ENCODE measurements at regions not wholly inside any gene's neighbourhood (a gene's known extent, or its start where the extent isn't known, plus 50 kb on each side); places are given as distances from the start of the nearest gene placed in this dataset.

DNA sequence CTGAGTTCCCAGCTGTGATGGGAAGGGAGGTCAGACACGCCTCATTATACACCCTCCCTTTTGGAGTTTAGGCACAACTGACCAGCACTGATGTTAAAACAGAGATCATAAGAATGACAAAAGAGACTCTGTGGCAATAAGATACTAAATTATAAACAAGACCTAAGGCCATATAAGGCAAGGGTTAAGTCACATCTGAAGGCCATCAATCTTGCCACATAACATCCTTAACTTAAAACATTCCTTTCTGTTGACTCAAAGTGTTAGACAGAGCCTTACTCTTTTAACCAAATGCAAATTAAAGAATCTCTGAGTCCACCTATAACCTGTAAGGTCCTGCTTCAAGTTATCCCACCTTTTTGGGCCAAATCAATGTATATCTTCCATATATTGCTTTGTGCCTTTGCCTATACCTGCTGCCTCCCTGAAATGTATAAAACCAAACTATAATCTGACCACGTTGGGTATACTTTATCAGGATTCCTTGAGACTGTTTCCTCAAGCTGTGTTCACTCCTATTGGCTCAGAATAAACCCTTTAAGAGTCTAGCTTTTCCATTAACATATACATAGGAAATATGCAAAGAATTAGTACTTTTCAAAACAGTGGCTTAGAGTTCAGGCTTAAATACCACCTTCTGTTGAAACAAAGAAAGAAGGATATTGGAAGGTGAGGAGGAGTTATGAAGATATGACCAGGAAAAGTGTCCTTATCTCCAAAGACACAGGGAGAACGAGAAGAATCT is 214.4 kb upstream of the PPP1R2C start:
- no peak overlapping the region for H3K4me3 Mint-ChIP-seq
- no peaks in the 10 kb centered on the region for H3K9me3 Mint-ChIP-seq
- DNase-seq, result no peak
- ATAC-seq (ENCODE audit: poor library complexity), result no peak
- Histone ChIP-seq H3K36me3 (ENCODE audit: insufficient read depth, low read length) (no peaks in the 10 kb centered on the region), H3K27me3 (ENCODE audit: control insufficient read depth in 1 of 2, insufficient read depth in 2 of 2, low read length in 2 of 2) (no peaks in the 10 kb centered on the region), H3K4me3 (ENCODE audit: low read length) (no peak overlapping the region), H3K4me1 (ENCODE audit: insufficient read depth, low read length) (no peaks in the 10 kb centered on the region), H3K9me3 (ENCODE audit: control insufficient read depth in 1 of 2, insufficient read depth in 1 of 2, low read length in 2 of 2) (no peaks in the 10 kb centered on the region), H3K27ac (ENCODE audit: low read depth in 1 of 2, low read length in 2 of 2) (no peak overlapping the region)
- ChIA-PET POLR2A (no interaction called here), CTCF (interaction anchor here (0.6 kb wide), 2 partner anchors 11 to 753 kb away, joined by 3 read pairs; no protein-coding TSS in a partner anchor)
- H3K4me1 Mint-ChIP-seq (ENCODE audit: low read depth), result no peaks in the 10 kb centered on the region
- TF ChIP-seq, protein P1, sequence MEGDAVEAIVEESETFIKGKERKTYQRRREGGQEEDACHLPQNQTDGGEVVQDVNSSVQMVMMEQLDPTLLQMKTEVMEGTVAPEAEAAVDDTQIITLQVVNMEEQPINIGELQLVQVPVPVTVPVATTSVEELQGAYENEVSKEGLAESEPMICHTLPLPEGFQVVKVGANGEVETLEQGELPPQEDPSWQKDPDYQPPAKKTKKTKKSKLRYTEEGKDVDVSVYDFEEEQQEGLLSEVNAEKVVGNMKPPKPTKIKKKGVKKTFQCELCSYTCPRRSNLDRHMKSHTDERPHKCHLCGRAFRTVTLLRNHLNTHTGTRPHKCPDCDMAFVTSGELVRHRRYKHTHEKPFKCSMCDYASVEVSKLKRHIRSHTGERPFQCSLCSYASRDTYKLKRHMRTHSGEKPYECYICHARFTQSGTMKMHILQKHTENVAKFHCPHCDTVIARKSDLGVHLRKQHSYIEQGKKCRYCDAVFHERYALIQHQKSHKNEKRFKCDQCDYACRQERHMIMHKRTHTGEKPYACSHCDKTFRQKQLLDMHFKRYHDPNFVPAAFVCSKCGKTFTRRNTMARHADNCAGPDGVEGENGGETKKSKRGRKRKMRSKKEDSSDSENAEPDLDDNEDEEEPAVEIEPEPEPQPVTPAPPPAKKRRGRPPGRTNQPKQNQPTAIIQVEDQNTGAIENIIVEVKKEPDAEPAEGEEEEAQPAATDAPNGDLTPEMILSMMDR (IDR thresholded peaks at IDR 0.05), result no peak
- no peaks in the 10 kb centered on the region for H3K27me3 Mint-ChIP-seq
- intact Hi-C loops (cut with DNase I, micrococcal nuclease), result no loop called here
- no peak overlapping the region for H3K27ac Mint-ChIP-seq
- no peaks in the 10 kb centered on the region for H3K36me3 Mint-ChIP-seq (ENCODE audit: low read depth)

DNA sequence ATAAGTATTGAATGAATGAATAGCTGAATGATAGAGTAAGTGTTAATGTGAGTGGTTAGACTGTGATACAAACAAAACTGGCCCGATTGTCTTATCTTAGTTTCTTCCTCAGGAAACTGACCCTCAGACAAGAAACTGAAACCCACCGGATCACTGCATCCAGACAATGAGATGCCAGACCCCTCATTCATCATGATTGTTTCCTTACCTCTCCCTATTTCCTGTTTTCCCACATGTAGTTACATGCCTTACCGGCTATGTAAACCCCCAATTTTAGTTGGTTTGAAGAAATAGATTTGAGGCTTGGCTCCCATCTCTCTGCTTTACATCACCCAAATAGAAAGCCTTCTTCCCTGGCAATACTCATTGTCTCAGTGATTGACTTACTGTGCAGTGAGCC is 218.9 kb upstream of the PPP1R2C start:
- ChIA-PET CTCF (no interaction called here), POLR2A (no interaction called here)
- Histone ChIP-seq H3K27ac (ENCODE audit: low read depth in 1 of 2, low read length in 2 of 2) (no peak overlapping the region), H3K36me3 (ENCODE audit: insufficient read depth, low read length) (no peaks in the 10 kb centered on the region), H3K4me3 (ENCODE audit: low read length) (no peak overlapping the region), H3K4me1 (ENCODE audit: insufficient read depth, low read length) (no peaks in the 10 kb centered on the region), H3K27me3 (ENCODE audit: control insufficient read depth in 1 of 2, insufficient read depth in 2 of 2, low read length in 2 of 2) (no peaks in the 10 kb centered on the region), H3K9me3 (ENCODE audit: control insufficient read depth in 1 of 2, insufficient read depth in 1 of 2, low read length in 2 of 2) (no peaks in the 10 kb centered on the region)
- Mint-ChIP-seq H3K4me1 (ENCODE audit: low read depth) (no peaks in the 10 kb centered on the region), H3K27me3 (no peaks in the 10 kb centered on the region), H3K27ac (no peak overlapping the region), H3K4me3 (no peak overlapping the region), H3K36me3 (ENCODE audit: low read depth) (no peaks in the 10 kb centered on the region), H3K9me3 (no peaks in the 10 kb centered on the region)
- DNase-seq (no peak), ATAC-seq (ENCODE audit: poor library complexity) (no peak)
- intact Hi-C loops (cut with DNase I, micrococcal nuclease), result no loop called here
- TF ChIP-seq, protein P1 (IDR thresholded peaks at IDR 0.05), result no peak

DNA sequence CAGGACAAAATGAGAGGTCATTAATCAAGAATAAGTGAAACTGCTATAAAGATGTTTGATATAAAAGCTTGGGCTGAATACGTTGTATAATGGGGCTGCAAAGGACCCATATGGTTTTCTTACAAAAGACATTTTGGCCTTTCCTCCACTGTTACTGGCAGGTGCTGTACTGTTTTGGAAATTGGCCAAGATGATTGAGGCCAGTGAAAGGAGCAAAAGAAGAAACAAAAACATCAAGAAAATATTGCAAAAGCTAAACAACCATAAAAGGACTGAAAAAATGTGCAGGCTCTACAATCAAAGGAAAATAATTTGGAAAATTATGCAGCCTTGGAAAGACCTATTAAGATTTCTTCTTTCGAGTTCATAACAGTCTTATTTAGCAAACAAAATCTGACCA is 222.2 kb upstream of the PPP1R2C start:
- DNase-seq (no peak), ATAC-seq (ENCODE audit: poor library complexity) (no peak)
- no peaks in the 10 kb centered on the region for H3K27me3 Mint-ChIP-seq
- H3K4me3 ChIP-seq (ENCODE audit: low read length), result no peak overlapping the region
- TF ChIP-seq, protein P1 (IDR thresholded peaks at IDR 0.05), result no peak
- H3K4me1 Mint-ChIP-seq (ENCODE audit: low read depth), result no peaks in the 10 kb centered on the region
- CTCF ChIA-PET, result no interaction called here
- H3K9me3 Mint-ChIP-seq, result no peaks in the 10 kb centered on the region
- no peak overlapping the region for H3K27ac ChIP-seq (ENCODE audit: low read depth in 1 of 2, low read length in 2 of 2)
- intact Hi-C loops (cut with DNase I, micrococcal nuclease), result no loop called here
- no peak overlapping the region for H3K4me3 Mint-ChIP-seq
- no peak overlapping the region for H3K27ac Mint-ChIP-seq
- H3K36me3 Mint-ChIP-seq (ENCODE audit: low read depth), result no peaks in the 10 kb centered on the region
- H3K27me3 ChIP-seq (ENCODE audit: control insufficient read depth in 1 of 2, insufficient read depth in 2 of 2, low read length in 2 of 2), result no peaks in the 10 kb centered on the region
- POLR2A ChIA-PET, result no interaction called here
- no peaks in the 10 kb centered on the region for H3K4me1 ChIP-seq (ENCODE audit: insufficient read depth, low read length)
- H3K36me3 ChIP-seq (ENCODE audit: insufficient read depth, low read length), result no peaks in the 10 kb centered on the region
- no peaks in the 10 kb centered on the region for H3K9me3 ChIP-seq (ENCODE audit: control insufficient read depth in 1 of 2, insufficient read depth in 1 of 2, low read length in 2 of 2)
